Prostate gland (tissue), 2 donors: ENCODE measurements at regions not wholly inside any gene's neighbourhood (a gene's known extent, or its start where the extent isn't known, plus 50 kb on each side); places are given as distances from the start of the nearest gene placed in this dataset.

Source experiments
- CTCF ChIP-seq, 4 experiments: fragments of 200-600 bp in 2 of 4; fragments of 450-650 bp in 2 of 4; sonication (generic) in 2 of 4; IDR thresholded peaks; 1 replicate in 3 of 4; 2 replicates in 1 of 4; pipeline ENCODE4 v1.5.1; 2016 to 2019; ENCODE audit warnings: antibody characterized with exemption in 4 of 4, mild to moderate bottlenecking in 2 of 4, moderate library complexity in 2 of 4
- POLR2A ChIP-seq: fragments of 450-650 bp; IDR thresholded peaks from one replicate; pipeline ENCODE4 v1.6.1; 2016; ENCODE audit warnings: antibody characterized with exemption, mild to moderate bottlenecking
- POLR2AphosphoS5 ChIP-seq: sonication (generic); formaldehyde crosslinking; IDR thresholded peaks from one replicate; pipeline ENCODE4 v1.6.1; 2017; ENCODE audit warnings: antibody characterized with exemption

- TF ChIP-seq CTCF (IDR thresholded peaks at IDR 0.05) (no peak), POLR2AphosphoS5 (no peak), POLR2A (no peak)
These were observed 200.3 kb upstream of the SVIL start for GRCh38 chr10:29835055-29835454.
